ENCODE measurements at regions not wholly inside any gene's neighbourhood (a gene's known extent, or its start where the extent isn't known, plus 50 kb on each side); places are given as distances from the start of the nearest gene placed in this dataset.
A peak's percentile ranks its signal among the peaks of the same experiment; 100 is the strongest.
"Not testable (repeated sequence)": the region's sequence is repeated elsewhere in the genome, so short reads cannot be mapped to it uniquely, and the experiment has no call there.

DNA sequence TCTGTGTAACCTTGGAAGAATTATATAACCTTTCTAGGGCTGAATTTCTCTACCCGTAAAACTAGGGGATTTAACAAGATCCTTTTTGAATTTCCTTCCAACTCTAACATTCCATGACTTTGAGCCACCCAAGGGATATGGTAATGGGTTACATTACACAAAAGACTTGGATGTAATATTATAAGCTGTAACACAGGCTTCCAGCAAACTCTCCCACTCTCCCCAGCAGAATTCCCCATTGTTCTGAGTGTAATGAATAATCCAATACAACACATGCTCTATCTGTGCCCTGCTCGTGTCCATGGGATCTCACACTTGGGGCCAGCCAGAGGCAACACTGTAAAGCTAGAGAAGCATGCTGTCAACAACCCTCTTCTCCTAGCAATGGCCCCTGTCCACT, 790.6 kb upstream of the AUTS2 start:
- no peak for DNase-seq

DNA sequence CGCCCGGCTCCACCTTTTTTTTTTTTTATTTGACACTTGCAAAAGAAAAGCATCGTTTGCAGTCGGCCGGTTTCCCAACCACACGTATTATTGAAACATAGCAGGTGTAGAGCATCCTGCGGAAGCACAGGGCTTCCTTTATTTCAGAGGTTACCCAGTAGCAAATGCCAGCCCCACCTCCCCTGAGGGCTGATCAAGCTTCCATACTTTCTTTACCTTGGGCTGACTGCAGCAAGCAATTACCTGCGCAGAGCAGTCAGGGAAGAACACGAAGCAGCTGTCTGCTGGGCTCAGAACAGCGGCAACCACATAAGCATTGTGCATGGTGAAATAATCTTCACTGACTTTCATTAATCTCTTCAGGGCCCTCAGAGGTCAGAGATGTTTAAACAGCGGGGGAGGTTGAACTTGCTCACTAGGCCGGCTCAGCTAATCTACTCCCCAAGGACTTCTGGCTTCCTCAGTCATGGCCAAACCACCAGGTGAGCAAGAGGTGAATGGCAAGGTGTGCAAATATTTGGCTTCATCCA, 784.7 kb upstream of the AUTS2 start:
- DNase-seq: peak; percentile 98

DNA sequence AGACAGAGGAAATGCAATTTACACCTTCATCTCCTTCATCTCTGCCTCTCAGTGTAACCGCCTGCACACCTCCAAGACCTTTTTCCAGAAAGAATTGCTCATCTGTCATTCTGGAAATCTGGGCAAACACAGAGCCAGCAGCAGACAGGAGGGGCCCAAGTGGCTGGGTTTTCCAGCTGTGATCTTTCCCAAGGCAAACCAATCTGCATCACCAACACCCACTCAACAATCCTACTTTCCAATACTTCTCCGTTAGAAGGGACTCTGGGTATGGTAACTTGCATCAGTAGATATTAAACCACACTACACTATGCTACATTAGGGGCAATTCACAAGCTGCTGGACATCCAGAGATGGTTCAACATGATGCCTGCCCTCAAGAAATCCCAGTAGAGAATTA, 781.8 kb upstream of the AUTS2 start:
- DNase-seq: no peak

DNA sequence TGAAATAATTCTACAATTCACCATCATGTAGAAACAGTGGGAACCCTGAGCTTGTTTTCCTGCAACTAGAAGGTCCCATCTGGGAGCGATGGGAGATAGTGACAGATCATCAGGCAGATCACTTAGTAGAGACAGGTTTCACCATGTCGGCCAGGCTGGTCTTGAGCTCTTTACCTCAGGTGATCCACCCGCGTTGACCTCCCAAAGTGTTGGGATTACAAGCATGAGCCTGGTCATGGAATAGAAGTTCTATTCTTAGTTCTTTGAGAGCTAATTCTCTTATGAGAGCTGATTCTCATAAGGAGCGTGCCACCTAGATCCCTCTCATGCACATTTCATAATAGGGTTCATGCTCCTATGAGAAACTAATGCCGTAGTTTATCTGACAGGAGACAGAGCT, 778.0 kb upstream of the AUTS2 start:
- DNase-seq: no peak

DNA sequence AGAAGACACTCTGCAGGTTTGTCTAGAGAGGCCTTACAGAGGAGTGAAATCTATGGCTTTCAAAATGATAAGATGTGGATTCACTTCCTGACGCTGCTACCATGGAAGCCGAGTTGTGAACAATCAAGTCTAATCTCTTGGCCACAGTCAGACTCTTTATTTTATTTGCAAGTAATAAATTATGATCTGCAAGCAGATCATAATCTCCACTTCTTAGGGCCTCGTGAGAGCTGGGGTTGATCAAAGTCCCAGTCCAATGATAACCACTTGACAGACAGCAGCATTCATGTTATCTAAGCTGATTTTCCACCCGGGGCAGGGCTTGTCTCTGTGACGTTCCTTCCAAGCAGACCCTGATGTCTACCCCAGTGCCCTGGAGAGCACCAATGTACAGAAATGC, 776.4 kb upstream of the AUTS2 start:
- no peak for DNase-seq

DNA sequence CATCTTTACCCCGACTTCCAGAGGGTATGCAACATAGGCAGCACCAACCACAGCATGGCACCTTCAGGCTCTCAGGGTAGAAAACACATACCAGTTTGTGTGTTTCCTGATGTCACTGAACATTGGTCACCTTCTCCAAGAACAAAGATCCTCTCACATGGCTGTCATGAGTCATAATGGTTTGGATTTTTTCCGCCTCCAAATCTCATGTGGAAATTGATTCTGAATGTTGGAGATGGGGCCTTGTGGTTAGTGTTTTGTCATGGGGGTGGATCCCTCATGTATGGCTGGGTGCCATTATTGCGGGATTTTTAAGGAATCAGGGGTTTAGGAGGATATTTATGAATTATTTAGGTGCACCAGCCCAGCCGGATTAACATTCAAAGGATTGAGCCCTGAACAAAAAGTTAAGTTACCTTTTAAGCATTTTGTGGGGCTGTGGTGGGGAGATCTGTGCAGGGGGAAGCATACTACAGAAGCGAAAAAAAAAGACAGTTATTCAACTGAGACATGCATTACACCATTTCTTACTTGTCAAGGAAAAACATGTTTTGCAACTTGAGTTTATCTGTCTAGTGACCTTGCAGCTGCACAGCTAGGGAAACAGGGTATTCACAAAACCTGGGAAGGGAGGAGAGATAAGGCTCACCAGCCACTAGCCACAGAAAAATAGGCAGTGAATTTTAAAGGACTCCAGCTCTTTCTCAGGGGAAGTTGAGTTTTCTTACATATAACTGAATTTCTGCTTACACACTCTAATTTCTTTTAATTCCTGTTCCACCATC, 774.1 kb upstream of the AUTS2 start:
- DNase-seq: no peak

DNA sequence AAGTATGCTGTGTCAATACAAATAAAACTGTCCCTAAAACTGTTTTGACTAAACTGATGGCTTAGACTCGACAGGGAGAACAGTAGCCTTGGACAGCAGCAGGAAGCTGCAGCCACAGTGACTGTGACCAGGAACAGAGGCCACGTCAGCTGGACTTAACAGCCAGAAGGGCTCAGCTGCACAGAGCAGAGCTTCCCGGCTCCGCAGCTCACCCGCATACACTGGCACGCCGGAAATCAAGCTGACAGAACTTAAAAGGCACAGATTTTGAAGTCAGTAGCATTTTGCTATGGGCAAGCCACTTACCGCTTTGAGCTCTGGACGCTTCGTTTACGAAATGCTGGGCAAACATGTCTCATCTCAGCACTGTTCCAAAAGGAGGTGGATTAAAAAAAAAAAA, 769.7 kb upstream of the AUTS2 start:
- no peak for DNase-seq

DNA sequence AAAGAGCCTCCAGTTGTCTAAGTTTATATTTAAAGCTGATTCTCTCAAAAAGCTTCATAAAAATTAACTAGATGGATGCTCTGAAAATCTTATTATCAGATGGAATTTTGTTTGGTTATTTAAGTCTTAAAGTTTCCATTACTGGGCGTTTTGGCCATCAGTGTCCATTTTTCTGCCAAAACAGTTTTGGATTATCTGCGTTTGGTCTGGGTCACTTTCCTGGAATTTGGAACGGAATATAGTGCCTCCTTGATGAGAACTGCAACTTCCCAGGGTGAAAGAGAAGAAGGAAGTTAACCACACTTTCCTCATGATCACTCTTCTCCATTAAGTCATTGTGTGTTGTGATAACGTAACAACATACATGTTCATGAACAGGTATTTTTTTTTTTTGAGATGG, 764.9 kb upstream of the AUTS2 start:
- no peak for DNase-seq

DNA sequence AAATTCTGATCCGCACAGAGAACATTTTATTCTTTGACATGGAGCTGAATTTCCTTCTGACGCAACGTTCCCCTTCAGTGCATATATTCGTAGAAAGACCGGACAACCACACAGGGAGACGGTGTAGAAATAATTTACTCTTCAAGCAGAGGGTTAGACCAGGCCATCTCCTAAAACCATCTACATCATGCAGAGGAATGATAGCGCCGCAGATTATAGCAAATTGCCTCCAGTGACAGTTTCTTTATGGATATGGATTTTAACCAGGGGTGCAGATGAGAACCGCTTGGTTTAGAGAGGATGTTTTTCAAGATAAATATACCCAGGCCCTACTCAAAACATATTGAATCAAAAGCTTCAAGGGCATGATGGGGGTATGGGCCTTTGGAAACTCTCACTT, 759.3 kb upstream of the AUTS2 start:
- no peak for DNase-seq

DNA sequence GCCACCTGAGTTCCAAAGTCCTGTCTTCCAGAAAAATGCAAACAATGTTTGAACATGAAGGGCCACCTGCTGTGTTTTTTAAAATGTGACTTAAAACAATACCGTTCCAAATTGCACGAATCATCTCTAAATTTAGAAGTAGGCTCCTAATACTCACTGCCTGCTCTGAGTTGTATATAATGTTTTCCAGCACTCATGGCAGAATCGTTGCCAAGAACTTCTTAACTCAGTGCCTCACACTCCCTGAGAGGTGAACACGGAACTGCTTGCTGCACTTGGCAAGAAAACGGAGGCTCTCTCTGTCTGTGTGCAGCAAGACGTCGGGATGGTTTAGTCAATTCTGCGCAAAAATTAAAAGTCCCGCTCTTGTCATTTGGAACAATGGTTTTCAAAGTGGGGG, 757.3 kb upstream of the AUTS2 start:
- DNase-seq: peak; percentile 6

DNA sequence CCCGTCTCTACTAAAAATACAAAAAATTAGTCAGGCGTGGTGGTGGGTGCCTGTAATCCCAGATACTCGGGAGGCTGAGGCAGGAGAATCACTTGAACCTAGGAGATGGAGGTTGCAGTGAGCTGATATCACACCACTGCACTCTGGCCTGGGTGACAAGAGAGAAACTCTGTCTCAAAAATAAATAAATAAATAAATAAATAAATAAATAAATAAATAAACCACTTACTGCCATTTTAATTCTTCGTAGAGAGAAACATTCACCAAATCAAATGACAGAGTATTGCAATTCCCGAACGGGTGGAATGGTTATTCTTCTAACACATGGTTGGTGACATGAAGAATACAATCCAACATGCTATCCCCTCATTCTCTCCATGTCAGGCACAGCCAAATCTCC, 754.3 kb upstream of the AUTS2 start:
- not testable (repeated sequence) for DNase-seq

DNA sequence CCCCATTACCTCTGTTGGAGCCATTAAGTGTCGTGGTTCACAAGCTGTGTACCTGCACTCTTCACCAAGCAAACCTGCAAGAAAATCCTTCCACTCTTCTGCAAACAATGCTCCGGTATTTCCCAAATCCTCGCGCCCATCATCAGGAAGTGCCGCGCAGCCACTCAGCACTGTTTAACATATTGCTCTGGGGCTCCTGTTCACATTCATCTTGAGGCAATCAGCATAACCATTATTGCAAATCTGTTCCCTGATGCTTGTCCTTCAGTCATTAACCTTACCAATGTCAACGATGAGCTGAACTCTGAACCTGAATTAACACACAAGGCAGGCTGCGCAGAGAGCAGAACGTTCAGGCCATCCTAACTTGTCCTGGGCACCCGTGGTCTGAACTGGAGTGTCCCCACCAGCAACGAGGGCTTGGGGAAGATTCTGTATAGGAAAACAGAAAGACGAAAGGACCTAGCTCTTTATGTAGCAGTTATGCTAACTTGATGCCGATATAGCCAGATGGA, 751.4 kb upstream of the AUTS2 start:
- no peak for DNase-seq

DNA sequence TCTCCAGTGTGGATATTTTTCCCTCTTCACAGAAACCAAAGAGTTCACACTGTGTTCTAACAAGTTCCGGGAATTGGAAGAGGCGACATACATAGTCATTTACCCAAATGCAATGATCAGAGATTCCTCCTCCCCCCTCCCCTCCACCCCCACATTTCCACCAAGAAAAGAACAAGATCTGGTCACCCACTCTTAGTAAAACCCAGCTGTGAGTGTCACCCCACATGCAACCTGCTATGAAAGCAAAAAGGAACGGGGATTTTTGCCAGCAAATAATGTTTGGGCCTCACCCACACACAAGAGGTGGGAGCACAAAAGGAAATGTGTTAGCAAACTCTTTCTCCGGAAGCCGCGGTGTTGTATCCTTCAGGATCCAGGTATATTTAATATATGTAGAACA, 745.0 kb upstream of the AUTS2 start:
- no peak for DNase-seq

DNA sequence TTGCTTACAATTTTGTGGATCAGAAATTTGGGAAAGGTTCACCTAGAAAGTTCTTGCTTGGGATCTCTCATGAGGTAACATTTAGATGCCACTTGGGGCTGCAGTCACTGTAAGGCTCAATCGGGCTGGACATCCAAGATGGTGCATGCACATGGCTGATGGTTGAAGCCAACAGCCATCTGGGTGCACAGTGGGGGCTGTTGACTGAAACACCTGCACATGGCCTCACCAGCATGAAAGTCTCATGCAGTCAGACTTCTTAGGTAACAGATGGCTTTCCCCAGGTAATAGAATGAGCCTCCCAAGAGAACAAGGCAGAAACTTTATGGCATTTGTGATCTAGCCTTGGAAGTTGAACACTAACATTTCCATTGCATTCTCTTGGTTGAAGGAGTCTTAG, 740.7 kb upstream of the AUTS2 start:
- DNase-seq: peak; percentile 19

DNA sequence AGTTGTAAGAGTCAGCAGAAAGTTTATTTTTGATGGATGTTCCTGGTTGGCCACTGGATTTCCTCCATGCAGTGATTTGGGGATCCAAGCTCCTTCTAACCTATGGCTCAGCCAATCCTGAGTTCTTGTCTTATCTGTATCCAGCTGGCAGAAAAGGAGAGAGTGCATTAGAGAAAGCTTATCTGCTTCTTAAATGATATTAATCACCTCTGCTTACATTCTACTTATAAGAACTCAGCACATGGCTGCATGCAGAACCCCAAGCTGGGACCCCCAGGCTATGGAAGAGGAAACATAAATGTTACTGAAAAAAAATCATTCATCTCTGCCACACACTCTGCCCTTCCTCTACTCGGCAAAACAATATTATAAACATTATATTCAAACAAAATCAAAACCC, 739.8 kb upstream of the AUTS2 start:
- DNase-seq: no peak

DNA sequence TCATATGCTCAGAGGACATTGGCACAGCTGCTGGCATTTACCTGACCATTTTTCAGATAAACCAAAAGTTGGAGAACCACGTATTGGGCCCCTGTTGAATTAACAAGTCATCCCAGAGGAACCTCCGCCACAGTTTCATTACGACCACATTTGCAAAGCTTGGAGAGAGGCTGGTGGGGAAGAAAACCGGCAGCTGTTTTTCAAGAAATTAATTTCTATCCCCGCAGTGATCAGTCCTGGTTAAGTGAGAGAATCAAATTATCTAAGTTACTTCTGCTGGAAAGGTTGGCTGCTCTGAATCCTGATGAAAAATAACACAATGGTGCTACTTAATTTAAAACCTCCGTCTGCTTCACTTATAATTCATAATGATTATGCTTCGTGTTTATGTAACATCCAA, 737.1 kb upstream of the AUTS2 start:
- DNase-seq: no peak

DNA sequence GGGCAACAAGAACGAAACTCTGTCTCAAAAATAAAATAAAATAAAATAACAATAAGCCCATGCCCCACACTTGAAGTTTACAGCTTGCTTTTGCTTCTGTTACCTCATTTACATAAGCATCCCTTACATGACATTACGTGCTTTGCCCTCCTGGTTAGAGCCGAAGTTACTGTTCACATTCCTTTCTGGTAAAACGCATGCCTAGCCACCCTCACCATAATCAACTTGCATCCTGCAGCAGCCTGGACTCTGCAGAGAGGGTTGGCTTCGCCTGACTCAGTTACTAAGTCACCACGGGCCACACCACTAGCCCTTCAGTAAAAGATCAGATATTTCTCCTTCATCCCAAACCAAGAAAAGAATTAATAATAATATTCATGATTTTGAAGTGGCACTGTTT, 736.0 kb upstream of the AUTS2 start:
- no peak for DNase-seq

DNA sequence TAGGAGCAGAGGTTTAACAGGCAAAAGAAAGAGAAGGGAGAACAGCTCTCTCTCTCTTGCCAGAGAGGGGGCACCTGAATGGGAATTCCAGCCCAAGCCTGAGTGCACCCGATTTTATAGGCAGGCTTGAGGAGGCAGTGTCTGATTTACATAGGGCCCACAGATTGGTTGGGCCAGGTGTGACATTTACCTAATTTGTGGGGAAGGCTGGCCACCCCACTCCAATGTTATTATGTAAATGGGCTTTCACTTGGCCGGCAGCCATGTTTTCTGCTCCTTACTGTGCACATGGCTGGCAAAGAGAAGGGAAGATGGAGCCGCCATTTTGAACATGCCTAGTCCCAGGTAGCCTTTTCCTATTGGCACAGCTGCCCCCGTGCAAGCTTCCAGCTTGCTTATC, 735.5 kb upstream of the AUTS2 start:
- DNase-seq: peak; percentile 64

DNA sequence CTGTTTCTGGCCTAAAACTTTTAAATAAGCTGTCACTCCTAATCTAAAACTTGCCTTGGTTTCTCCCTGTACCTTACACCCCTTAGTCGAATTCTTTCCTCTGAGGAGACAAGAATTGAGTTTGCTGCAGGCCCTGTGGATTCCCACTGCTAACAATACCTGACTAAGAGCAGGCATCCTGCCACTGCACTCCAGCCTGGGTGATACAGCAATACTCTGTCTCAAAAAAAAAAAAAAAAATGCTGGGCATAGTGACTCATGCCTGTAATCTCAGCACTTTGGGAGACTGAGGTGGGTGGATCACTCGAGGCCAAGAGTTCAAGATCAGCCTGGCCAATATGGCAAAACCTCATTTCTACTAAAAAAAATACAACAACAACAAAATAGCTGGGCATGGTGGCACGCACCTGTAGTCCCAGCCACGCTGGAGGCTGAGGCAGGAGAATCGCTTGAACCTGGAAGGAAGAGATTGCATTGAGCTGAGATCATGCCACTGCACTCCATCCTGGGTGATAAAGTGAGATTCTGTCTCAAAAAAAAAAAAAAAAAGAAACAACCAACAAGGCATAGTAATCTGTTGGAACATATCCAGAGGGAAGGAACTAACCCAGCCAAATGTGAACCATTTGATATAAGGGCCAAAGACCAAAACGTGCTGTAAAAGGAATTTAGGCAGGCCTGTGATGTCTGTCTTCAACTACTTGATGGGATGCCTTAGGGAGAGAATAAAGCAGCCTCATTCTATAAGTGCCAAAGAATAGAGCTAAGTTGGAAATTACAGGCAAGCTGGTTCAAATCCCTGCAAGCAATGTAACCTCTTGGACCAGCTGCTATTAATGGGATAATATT, 732.7 kb upstream of the AUTS2 start:
- no peak for DNase-seq

DNA sequence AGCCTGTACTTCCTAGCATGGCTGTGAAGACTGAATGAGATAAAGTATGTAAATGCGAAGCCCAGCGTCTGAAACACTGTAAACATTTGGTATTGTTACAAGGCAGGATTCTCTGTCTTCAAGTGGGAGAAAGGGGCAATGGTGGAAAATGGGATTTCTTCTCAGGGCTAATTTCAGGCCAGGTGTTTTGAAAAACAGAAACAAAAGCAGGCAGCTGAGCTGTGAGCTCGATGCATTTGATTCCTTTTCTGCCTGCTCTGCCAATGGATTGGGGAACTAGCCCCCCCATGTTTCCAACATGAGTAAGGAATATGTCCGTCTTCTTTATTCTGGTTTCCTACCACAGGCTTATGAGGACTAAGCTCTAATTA, 732.1 kb upstream of the AUTS2 start:
- no peak for DNase-seq

DNA sequence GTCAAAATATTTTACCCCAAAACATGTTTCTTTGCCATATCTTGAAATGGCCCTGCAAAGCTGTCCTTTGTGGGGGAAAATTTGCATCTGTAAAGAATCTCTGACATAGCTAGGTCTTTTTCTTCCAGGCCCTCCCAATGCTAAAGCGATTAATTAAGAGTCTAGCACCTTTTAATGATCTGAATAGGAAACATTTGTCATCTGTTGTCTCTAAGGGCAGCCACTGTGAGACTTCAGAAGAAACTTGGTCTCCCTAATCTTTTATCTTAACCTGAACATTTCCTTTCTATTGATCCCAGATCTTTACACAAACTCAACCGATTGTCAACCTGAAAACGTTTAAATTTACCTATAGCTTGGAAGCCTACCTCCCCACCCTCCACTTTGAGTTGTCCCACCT, 731.6 kb upstream of the AUTS2 start:
- DNase-seq: not testable (repeated sequence)

DNA sequence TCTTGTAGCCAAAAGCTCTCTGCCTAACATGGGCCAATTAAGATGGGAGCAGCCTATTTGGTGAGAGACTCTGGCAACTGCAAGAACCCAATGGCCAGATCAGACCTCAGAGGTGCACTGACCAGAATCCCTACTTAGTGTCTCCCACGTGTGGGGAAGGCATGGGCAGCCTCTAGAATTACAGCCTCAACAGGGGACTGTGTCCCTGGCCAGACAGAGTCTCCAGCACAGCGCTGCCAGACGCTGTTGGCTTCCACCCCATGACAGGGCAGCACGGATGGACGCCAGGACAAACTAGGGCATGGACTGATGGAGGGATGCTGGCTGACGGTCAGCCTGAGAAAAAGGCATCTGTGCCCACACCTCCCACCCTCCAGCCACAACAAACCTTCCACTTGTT, 729.3 kb upstream of the AUTS2 start:
- no peak for DNase-seq

DNA sequence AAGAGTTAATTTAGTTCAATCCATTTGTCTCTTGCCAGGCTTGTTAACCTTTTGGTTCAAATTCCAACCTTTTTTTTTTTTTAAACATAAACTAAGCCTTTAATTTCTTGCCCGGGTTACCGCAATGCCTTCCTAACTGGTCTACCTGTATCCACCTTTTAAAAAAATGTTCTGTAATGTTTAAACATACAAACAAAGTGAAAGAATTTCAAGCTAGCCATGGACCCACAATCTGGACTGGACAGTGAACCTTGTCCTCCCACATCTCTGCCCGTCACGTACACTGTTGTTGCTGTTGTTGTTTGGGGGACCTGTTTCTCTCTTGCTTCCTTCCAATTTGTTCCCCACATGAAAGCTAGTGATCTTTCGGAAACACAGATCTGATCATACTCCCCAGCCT, 724.7 kb upstream of the AUTS2 start:
- no peak for DNase-seq

DNA sequence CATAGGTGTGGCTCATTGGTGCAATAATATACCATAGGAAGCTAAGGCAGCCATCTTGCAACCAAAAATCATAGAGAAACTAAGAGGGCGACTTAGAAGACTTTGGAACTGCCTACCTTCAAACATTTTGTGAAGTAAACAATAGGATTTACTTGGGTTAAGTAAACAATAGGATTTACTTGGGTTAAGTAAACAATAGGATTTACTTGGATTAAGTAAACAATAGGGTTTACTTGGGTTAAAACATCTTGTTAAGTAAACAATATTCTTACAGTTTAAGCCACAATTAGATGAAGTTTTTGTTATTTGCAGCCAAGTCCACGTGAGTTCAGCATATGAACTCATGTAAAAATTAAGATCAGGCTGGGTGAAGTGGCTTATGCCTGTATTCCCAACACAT, 722.4 kb upstream of the AUTS2 start:
- no peak for DNase-seq

Data from NCI-H69 (cell line).